DMS79 treated with DMSO at 0.1 percent for 48 hours (cell line): ENCODE measurements at regions not wholly inside any gene's neighbourhood (a gene's known extent, or its start where the extent isn't known, plus 50 kb on each side); places are given as distances from the start of the nearest gene placed in this dataset.
"Not testable (repeated sequence)": the region's sequence is repeated elsewhere in the genome, so short reads cannot be mapped to it uniquely, and the experiment has no call there.

ENCODE experiments used
- DNase-seq: peaks from one replicate; lab custom pipeline; 2025; lab: John Stamatoyannopoulos, UW

DNA sequence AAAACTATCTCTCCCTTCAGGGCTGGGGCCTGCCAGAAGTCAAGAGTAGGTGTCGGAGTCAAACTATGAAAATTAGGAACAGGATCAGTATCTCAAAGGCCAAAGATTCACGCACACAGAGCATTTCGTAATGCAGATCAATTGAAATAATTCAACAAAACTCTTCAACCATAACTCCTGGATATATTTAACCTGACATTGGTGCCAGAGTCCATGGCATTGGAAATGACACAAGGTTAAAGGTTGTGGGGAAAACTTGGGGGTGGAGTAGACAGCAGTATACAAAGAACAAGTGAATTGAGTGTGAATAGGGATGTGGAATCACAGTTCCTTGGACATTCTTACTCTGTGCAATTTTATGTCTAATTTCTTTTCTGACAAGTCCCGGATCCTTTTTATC lies 788.0 kb upstream of the GYPC start:
- DNase-seq: no peak

DNA sequence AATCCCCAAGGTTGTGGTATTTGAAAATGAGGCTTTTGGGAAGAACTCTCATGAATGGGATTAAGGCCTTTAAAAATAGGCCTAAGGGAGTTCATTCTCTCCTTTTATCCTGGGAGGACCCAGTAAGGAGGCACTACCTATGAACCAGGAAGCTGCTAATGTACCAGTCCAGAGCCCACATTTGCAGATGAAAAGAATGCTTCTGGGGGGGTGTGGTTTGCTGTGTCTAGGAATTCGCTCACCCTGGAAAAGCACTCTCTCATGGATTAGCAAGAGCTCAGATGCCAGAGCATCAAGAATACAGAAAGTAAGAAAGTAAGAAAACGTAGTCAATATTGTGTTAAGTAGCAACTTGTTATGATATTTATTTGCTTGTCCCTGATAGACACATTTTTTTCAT lies 785.7 kb upstream of the GYPC start:
- no peak for DNase-seq

- DNase-seq: no peak
These were observed 785.2 kb upstream of the GYPC start for GRCh38 chr2:125870746-125871145.

DNA sequence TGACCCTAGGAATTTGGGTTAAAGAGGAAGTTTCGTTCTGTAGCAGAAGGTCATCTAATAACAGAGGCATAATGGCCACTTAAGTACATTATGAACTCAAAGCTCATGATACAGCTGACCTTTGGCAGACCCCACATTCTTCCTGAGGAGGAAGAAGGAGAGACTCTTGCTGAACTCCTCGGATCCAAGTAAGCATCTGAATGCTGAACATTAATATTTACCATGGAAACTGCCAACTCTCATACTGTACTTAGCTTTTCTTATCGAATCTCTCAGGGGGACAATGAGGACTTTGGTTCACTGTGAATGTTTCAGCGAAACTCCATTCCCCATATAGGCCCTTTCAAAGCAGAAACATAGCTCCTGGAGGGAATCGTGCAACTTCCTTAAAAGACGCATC lies 781.4 kb upstream of the GYPC start:
- DNase-seq: no peak

DNA sequence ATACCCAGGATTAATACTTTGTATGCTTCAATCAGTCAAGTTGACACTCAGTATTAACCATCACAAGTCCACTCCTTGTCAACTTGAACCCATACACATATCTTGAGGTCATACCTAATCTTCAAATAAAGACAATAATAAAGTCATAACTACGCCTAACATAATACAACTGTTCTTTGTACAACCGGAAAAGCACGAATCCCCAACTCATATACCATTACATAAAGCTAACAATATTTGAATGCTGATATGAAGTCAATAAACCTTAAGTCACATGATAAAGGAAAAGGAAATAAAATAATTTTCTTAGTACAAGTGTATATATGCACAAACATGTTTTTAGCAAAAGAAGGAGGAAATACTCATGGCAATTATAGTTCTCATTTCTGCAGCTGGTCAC lies 770.6 kb upstream of the GYPC start:
- DNase-seq: no peak

GRCh38 chr2:125886153-125886552 lies 769.8 kb upstream of the GYPC start:
- no peak for DNase-seq

GRCh38 chr2:125901278-125901677 lies 754.7 kb upstream of the GYPC start:
- DNase-seq: no peak

GRCh38 chr2:125925891-125926546 lies 729.9 kb upstream of the GYPC start:
- no peak for DNase-seq

DNA sequence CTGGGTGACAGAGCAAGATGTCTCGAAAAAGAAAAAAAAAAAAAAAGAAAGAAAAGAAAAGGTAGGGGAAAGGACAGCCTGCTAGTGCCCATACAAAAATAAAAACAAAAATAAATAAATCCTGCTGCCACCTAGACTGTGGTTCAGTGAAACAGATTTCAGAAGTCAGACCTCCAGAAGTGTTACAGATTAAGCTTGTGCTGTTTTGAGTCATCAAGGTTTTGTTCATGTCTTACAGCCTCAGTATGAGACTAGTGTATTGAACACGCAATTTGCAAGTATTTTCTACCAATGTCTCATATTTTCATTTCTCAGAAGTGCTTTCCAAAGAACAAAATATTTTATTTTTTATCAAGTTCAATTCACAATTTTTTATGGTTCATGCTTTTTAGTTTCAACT lies 720.4 kb upstream of the GYPC start:
- no peak for DNase-seq

GRCh38 chr2:125942585-125943424 lies 713.2 kb upstream of the GYPC start:
- DNase-seq: no peak

- no peak for DNase-seq
These were observed 696.9 kb upstream of the GYPC start for GRCh38 chr2:125959047-125959446.

DNA sequence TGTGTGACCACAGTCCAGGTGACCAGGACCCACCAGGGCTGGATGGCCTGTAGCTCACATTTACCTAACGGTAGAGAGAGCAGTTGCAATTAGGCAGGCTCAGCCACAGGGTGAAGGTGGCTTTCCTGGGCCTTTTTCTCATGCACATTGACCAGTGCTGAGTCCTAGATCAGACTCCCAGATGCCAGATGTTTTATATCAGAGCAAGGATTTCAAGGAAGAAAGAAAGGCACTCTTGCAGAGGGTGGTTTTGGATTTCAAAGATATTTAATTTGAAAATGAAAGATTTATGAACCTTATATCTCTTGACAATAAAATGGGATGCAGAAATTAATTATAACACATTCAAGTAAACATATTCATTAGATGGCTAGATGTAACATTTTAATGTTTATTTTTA lies 694.2 kb upstream of the GYPC start:
- no peak for DNase-seq

DNA sequence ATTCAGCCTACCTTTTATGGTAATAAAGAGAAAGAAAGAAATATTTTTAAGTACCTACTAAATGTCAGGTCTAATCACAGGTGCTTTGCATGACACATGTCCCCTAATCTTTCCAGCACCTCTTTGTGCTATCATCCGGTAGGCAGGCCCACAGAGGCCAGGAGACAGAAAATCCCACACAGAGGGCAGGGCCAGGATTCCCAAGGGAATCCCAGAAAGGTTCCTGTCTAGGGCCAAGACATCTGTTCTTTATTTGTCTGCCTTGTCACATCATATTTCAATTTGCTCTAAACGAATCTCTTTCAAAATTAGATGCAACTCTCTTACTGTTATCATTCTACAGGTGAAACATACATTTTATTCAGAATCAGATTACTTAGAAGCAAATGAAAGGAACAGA lies 676.1 kb upstream of the GYPC start:
- DNase-seq: no peak

DNA sequence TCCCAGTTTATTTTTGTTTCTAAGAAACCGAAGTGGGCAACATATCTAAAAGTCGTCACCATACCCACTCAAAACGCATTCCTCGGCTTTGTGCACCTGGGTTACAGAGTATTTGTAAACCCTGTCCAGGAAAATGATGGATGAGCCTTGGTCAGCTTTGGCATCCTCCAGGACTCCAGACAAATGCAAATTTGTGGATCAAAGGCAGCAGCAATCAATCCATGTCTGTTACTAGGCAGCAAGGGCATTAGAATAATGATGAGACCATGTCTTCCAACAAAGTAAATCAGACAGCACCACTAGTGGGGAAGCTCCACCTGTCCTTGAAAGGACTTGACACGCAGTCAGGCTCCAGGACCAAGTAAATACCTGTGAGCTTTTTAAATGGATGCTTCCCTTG lies 672.6 kb upstream of the GYPC start:
- no peak for DNase-seq

DNA sequence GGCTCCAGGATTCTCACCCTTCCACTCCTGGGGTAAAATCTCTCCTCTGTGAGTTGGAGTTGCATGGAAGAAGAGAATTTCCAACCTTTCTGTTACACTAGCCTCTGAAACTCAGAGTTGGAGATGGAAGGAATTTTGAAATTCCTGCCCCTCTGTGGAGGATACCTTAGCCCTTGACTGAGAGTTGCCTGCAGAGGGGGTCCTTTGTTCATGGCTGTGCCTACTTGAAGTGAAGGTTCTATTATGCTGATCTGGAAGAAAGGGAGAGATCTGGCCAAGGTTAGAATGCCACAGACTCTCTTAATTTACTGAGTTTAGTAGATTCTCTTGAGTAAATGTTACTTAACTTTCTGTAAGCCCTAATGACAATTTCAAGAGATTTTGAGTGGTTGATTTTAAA lies 626.6 kb upstream of the GYPC start:
- DNase-seq: no peak

DNA sequence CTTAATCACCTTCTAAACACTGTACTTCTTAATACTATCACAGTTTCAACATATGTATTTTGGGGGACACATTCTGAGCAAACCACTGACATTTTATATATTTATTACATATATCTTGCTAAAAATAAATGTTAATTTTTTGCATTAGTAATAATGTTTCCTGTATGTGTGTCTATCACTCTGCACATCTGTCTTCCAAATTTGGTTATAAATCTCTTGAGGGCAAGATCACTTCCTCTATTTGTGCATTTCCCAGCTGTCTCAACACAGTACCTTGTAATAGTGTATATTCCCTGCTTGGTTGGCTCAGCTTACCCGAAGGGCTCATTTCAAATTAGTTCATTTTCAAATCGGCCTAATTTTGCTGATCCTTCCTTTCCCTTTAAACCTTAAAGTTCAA lies 617.1 kb upstream of the GYPC start:
- no peak for DNase-seq

DNA sequence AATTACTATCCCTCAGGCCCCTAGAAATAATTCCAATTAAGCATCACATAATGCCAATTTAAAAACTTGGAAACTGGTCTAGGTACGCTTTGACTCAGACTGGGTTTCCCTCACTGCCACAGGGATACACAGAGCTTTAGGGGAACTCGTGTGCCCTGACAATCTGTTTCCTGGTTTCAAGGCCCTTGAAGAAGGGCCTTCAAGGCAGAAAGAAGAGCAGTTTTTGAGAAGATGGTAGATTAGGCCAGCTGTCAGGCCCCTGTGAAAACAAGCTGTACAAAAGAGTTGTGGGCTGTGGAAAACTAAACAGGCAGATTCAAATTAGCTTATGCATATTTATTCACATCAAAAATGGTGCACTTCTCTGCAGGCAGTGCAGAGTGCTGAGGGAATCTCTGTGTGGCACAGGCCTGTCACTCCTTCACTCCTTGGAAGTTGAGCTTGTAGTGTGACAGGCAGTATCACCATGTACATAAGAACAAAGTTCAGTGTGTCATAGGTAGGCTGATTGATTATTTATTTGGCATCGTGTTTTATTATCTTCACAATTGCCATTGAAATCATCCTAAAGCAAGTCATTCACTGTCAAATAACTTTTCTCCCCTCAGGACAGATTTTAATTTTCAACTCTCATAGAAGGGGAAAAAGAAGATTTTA lies 614.4 kb upstream of the GYPC start:
- no peak for DNase-seq

- DNase-seq: no peak
These were observed 613.9 kb upstream of the GYPC start for GRCh38 chr2:126042089-126042488.

DNA sequence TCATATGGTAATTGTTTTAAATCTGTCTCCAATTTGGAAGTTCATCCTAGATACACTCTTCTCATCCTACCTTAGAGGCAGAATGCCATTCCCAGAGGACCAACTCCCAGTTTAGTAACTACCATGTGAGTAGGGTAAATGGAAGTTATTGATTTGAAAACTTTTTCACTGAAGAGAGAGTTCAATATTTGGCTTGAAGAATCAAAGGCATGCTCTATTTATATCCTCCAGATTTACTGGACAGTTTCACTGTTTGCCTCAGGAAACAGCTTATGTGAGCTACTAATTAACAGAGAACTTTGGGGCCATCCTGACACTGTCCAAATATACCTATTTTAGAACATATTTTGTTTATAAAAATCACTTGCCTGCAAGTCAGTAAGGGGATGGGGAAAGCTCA lies 607.2 kb upstream of the GYPC start:
- no peak for DNase-seq

DNA sequence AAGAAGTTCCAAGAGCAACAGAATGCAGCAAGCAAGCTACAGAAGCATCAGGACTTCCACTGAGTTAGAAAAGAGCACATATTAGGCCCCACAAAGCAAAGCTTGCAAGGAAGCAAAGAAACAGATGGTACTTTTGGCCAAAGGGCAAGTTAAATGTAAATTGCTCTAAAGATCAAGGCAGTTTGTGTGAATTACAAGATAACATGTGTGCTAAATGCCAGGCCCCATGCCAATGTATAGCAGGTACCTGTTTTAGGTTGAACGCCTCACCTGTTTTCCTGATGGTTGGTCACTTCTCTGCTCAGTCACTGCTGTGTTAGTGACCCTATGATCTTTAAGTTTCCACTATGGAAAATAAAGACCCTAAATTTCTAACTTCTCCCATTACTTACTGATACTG lies 606.5 kb upstream of the GYPC start:
- no peak for DNase-seq

DNA sequence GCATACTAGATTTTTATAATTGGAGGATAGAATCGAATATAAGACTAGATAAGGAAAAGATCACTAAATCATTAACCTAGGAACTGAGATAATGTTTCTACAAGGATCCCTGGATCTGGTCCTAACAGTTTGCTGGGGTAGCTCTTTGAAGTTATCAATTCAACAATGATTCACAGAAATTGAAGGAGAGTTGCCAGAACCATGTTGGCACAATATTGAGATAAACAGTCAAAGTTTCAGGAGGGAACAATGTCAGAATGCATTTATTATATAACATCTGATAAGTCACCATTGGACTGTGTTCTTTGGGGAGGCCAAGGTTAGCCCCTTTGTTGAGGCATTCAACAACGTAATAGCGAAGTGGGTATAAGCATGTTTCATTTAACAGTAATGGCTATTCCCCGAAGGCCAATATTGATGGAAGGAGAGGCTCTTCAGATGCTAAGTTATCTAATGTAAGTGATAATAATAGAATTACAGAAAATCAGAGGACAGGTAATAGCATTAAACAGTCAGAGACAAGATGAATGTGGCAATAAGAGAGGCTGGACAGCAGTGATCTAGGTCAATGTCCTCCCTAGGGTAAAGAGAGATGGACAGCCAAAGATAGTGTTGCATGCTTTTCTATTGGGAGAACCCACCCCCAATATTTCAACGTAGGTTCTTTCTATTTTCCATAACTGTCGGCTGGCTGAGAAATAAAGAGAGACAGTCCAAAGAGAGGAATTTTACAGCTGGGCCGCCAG lies 604.8 kb upstream of the GYPC start:
- DNase-seq: no peak

GRCh38 chr2:126051737-126052240 lies 604.2 kb upstream of the GYPC start:
- DNase-seq: not testable (repeated sequence)
